GM12878 (cell line): ENCODE measurements at regions not wholly inside any gene's neighbourhood (a gene's known extent, or its start where the extent isn't known, plus 50 kb on each side); places are given as distances from the start of the nearest gene placed in this dataset.

ENCODE experiments used
- ATAC-seq: fragments of 200-7000 bp; cut with Tn5 transposase; 3 replicates; pipeline ENCODE4 v1.9.1; 2020; ENCODE audit warnings: mild to moderate bottlenecking, moderate library complexity
- BruUV-seq: library from RNA; stranded (reverse); fragments of 400-500 nt; replicated peaks from 2 replicates; lab custom pipeline; 2021; lab: Mats Ljungman, UMichigan
- CTCF ChIA-PET: fragments of 300-600 bp; sonication (Branson Sonifier 250); formaldehyde crosslinking; extraction: SDS; loops from one replicate; lab custom pipeline; 2021; ENCODE audit warnings: inconsistent platforms; lab: Yijun Ruan, JAX
- POLR2A ChIA-PET: fragments of 350-600 bp; formaldehyde crosslinking; extraction: SDS; loops from one replicate; lab custom pipeline; 2021; ENCODE audit warnings: inconsistent platforms; lab: Charles Lee
- RAD21 ChIA-PET: fragments of 300-600 bp; sonication (Branson Sonifier 250); formaldehyde crosslinking; loops from one replicate; lab custom pipeline; 2023; ENCODE audit warnings: antibody characterized with exemption; ENCODE audit not compliant: unreplicated experiment; lab: Charles Lee
- SMC1A ChIA-PET: fragments of 300-600 bp; sonication (Branson Sonifier 250); formaldehyde crosslinking; loops from one replicate; lab custom pipeline; 2023; ENCODE audit not compliant: unreplicated experiment, uncharacterized antibody; lab: Charles Lee
- DNase-seq: peaks from one replicate; pipeline ENCODE4 v3.0.0-alpha.2; 2011; ENCODE audit warnings: low read depth, low spot score
- FAIRE-seq: peaks from 3 replicates; lab custom pipeline; 2011; peaks lifted over from hg19 to GRCh38; lab: Jason Lieb, UNC
- H2AFZ ChIP-seq: 2 replicates; pipeline ENCODE4 v1.6.0; 2011; ENCODE audit warnings: low read depth, low read length, control low read depth; ENCODE audit not compliant: control insufficient read depth
- H3K27ac ChIP-seq: 2 replicates; pipeline ENCODE4 v1.5.1; 2011; ENCODE audit warnings: control low read depth; ENCODE audit not compliant: control insufficient read depth, insufficient read depth
- H3K27me3 ChIP-seq, 2 experiments: replicated peaks in 1 of 2; 2 replicates each; pipeline versions ENCODE4 v1.6.0 to v1.6.1; 2011; ENCODE audit warnings: low read length in 1 of 2; ENCODE audit not compliant: control insufficient read depth in 2 of 2, insufficient read depth in 2 of 2
- H3K36me3 ChIP-seq, 2 experiments: 2 replicates each; pipeline ENCODE4 v1.5.1; 2011; ENCODE audit warnings: low read length in 1 of 2; ENCODE audit not compliant: control insufficient read depth in 2 of 2, insufficient read depth in 2 of 2
- H3K4me1 ChIP-seq: 2 replicates; pipeline ENCODE4 v1.6.1; 2011; ENCODE audit warnings: mild to moderate bottlenecking, low read length, moderate library complexity, mixed read lengths; ENCODE audit not compliant: control insufficient read depth, insufficient read depth
- H3K4me2 ChIP-seq: 2 replicates; pipeline ENCODE4 v1.6.0; 2011; ENCODE audit warnings: control low read depth; ENCODE audit not compliant: control insufficient read depth, insufficient read depth
- H3K4me3 ChIP-seq: fragments of 200-600 bp; sonication (generic); 2 replicates; pipeline ENCODE4 v1.5.1; 2016
- H3K79me2 ChIP-seq: 2 replicates; pipeline ENCODE4 v1.6.0; 2011; ENCODE audit warnings: low read length; ENCODE audit not compliant: control insufficient read depth, insufficient read depth
- H3K9ac ChIP-seq: 2 replicates; pipeline ENCODE4 v1.8.0; 2011; ENCODE audit warnings: low read length, control low read depth, mixed read lengths; ENCODE audit not compliant: control insufficient read depth, insufficient read depth
- H3K9me3 ChIP-seq: replicated peaks from 3 replicates; pipeline ENCODE4 v1.5.1; 2011; ENCODE audit warnings: mild to moderate bottlenecking, low read length; ENCODE audit not compliant: control insufficient read depth, insufficient read depth
- H4K20me1 ChIP-seq: 2 replicates; pipeline ENCODE4 v1.6.0; 2011; ENCODE audit not compliant: control insufficient read depth, insufficient read depth
- BACH1 ChIP-seq: fragments of 450-650 bp; IDR thresholded peaks from 2 replicates; pipeline ENCODE4 v1.6.1; 2017; ENCODE audit warnings: mild to moderate bottlenecking, borderline replicate concordance
- CBFB ChIP-seq: IDR thresholded peaks from 2 replicates; pipeline ENCODE4 v1.6.1; 2016; ENCODE audit warnings: antibody characterized with exemption, low read depth
- CHD2 ChIP-seq: IDR thresholded peaks from 2 replicates; pipeline ENCODE4 v1.6.1; 2011; ENCODE audit warnings: low read depth, low read length, improper control_type of control experiment, borderline replicate concordance
- FOXK2 ChIP-seq: fragments of 450-650 bp; IDR thresholded peaks from 2 replicates; pipeline ENCODE4 v1.6.1; 2017; ENCODE audit warnings: mild to moderate bottlenecking, moderate library complexity
- HDAC2 ChIP-seq: fragments of 200-600 bp; sonication (generic); IDR thresholded peaks from 2 replicates; pipeline ENCODE4 v1.6.1; 2017
- IKZF1 ChIP-seq: fragments of 450-650 bp; conservative IDR thresholded peaks from 2 replicates; pipeline ENCODE4 v1.6.1; 2017; ENCODE audit warnings: antibody characterized with exemption, mild to moderate bottlenecking
- MEF2B ChIP-seq: fragments of 450-650 bp; IDR thresholded peaks from 2 replicates; pipeline ENCODE4 v1.6.1; 2018; ENCODE audit warnings: mild to moderate bottlenecking, moderate library complexity; ENCODE audit not compliant: partially characterized antibody, poor library complexity, severe bottlenecking
- NR2C1 ChIP-seq: fragments of 450-650 bp; IDR thresholded peaks from 2 replicates; pipeline ENCODE4 v1.6.1; 2017; ENCODE audit warnings: antibody characterized with exemption, mild to moderate bottlenecking, moderate library complexity
- PML ChIP-seq: IDR thresholded peaks from 2 replicates; pipeline ENCODE4 v1.6.1; 2012; ENCODE audit warnings: low read length, inconsistent platforms
- WGBS: methylation state at CpG from one replicate; pipeline ENCODE4 v1.1.6; 2016; ENCODE audit warnings: low lambda C conversion rate; ENCODE audit not compliant: insufficient replicate concordance, insufficient coverage; ENCODE audit errors: missing lambda C conversion rate; 5-methylcytosine and 5-hydroxymethylcytosine counted together
- in situ Hi-C: fragments of 300-500 bp; cut with MboI; formaldehyde crosslinking; loops from 9 replicates; pipeline ENCODE4 v1.14.3; 2018; ENCODE audit warnings: mixed read lengths
- intact Hi-C: fragments of 100-400 bp; cut with micrococcal nuclease; formaldehyde crosslinking; loops from one replicate; pipeline ENCODE4 v1.14.2; 2022; ENCODE audit not compliant: unreplicated experiment
- TF ChIP-seq, protein P1 (sequence below): IDR thresholded peaks from 2 replicates; pipeline ENCODE4 v1.6.1; 2011; ENCODE audit warnings: borderline replicate concordance, low read depth, mild to moderate bottlenecking, moderate library complexity, mixed read lengths, low read length; ENCODE audit not compliant: insufficient read depth; ENCODE audit errors: extremely low read length
- TF ChIP-seq, protein P2 (sequence below): fragments of 450-650 bp; IDR thresholded peaks from 2 replicates; pipeline ENCODE4 v1.6.1; 2017; ENCODE audit warnings: mild to moderate bottlenecking
- TF ChIP-seq, protein P3 (sequence below): fragments of 450-650 bp; IDR thresholded peaks from 2 replicates; pipeline ENCODE4 v1.6.1; 2017; ENCODE audit warnings: mild to moderate bottlenecking, moderate library complexity
- TF ChIP-seq, protein P4 (sequence below): fragments of 450-650 bp; IDR thresholded peaks from 2 replicates; pipeline ENCODE4 v1.6.1; 2017; ENCODE audit warnings: mild to moderate bottlenecking, moderate library complexity

DNA sequence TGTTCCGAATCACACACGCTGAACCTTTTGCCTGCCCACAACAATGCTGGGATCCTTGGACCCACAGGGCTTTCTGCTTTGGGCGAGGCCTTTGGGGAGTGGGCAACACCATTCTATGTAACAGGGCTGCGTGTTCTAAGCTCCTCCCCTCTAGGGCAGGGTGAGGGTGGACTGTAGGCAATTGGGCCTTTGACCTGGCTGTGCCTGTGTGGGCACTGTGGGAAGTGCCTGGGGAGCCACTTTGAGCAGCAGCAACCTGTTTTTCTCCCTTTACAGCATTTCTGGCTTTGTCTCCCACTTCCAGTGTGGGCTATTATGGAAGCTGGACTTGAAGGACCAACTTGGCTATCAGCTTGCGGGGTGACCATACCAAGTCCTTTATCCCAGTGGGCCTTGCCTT is 128.9 kb upstream of the WSCD1 start:
- Histone ChIP-seq H3K4me2 (no peak overlapping the region), H2AFZ (no peak overlapping the region), H3K27ac (no peak overlapping the region), H3K27me3 (peaks cover 0 to 2% of the 10 kb centered on the region in 2 experiments; a peak in 1 of 4 replicates), H3K4me3 (no peak overlapping the region), H3K9ac (no peak overlapping the region), H3K4me1 (no peaks in the 10 kb centered on the region), H3K36me3 (no peaks in the 10 kb centered on the region), H3K9me3 (no peaks in the 10 kb centered on the region), H3K79me2 (no peaks in the 10 kb centered on the region), H4K20me1 (no peaks in the 10 kb centered on the region)
- intact Hi-C loops (no loop called here), in situ Hi-C loops (no loop called here)
- no TSS peak for BruUV-seq
- ChIA-PET CTCF (no interaction called here), RAD21 (no interaction called here), SMC1A (no interaction called here), POLR2A (interaction anchor here (0.5 kb wide), 1 partner anchor 12 kb away, joined by 7 read pairs; no protein-coding TSS in a partner anchor)
- WGBS, result 23% methylated on average over 5 of the region's 5 CpGs
- DNase-seq, result no peak
- no peak for FAIRE-seq
- no peak for ATAC-seq
- TF ChIP-seq, protein P1, sequence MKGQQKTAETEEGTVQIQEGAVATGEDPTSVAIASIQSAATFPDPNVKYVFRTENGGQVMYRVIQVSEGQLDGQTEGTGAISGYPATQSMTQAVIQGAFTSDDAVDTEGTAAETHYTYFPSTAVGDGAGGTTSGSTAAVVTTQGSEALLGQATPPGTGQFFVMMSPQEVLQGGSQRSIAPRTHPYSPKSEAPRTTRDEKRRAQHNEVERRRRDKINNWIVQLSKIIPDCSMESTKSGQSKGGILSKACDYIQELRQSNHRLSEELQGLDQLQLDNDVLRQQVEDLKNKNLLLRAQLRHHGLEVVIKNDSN, result no peak
- TF ChIP-seq HDAC2, result no peak
- TF ChIP-seq, protein P2, sequence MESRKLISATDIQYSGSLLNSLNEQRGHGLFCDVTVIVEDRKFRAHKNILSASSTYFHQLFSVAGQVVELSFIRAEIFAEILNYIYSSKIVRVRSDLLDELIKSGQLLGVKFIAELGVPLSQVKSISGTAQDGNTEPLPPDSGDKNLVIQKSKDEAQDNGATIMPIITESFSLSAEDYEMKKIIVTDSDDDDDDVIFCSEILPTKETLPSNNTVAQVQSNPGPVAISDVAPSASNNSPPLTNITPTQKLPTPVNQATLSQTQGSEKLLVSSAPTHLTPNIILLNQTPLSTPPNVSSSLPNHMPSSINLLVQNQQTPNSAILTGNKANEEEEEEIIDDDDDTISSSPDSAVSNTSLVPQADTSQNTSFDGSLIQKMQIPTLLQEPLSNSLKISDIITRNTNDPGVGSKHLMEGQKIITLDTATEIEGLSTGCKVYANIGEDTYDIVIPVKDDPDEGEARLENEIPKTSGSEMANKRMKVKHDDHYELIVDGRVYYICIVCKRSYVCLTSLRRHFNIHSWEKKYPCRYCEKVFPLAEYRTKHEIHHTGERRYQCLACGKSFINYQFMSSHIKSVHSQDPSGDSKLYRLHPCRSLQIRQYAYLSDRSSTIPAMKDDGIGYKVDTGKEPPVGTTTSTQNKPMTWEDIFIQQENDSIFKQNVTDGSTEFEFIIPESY, result no peak
- no peak for TF ChIP-seq MEF2B
- TF ChIP-seq, protein P3, sequence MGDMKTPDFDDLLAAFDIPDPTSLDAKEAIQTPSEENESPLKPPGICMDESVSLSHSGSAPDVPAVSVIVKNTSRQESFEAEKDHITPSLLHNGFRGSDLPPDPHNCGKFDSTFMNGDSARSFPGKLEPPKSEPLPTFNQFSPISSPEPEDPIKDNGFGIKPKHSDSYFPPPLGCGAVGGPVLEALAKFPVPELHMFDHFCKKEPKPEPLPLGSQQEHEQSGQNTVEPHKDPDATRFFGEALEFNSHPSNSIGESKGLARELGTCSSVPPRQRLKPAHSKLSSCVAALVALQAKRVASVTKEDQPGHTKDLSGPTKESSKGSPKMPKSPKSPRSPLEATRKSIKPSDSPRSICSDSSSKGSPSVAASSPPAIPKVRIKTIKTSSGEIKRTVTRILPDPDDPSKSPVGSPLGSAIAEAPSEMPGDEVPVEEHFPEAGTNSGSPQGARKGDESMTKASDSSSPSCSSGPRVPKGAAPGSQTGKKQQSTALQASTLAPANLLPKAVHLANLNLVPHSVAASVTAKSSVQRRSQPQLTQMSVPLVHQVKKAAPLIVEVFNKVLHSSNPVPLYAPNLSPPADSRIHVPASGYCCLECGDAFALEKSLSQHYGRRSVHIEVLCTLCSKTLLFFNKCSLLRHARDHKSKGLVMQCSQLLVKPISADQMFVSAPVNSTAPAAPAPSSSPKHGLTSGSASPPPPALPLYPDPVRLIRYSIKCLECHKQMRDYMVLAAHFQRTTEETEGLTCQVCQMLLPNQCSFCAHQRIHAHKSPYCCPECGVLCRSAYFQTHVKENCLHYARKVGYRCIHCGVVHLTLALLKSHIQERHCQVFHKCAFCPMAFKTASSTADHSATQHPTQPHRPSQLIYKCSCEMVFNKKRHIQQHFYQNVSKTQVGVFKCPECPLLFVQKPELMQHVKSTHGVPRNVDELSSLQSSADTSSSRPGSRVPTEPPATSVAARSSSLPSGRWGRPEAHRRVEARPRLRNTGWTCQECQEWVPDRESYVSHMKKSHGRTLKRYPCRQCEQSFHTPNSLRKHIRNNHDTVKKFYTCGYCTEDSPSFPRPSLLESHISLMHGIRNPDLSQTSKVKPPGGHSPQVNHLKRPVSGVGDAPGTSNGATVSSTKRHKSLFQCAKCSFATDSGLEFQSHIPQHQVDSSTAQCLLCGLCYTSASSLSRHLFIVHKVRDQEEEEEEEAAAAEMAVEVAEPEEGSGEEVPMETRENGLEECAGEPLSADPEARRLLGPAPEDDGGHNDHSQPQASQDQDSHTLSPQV, result no peak
- TF ChIP-seq CBFB, result no peak
- TF ChIP-seq, protein P4, sequence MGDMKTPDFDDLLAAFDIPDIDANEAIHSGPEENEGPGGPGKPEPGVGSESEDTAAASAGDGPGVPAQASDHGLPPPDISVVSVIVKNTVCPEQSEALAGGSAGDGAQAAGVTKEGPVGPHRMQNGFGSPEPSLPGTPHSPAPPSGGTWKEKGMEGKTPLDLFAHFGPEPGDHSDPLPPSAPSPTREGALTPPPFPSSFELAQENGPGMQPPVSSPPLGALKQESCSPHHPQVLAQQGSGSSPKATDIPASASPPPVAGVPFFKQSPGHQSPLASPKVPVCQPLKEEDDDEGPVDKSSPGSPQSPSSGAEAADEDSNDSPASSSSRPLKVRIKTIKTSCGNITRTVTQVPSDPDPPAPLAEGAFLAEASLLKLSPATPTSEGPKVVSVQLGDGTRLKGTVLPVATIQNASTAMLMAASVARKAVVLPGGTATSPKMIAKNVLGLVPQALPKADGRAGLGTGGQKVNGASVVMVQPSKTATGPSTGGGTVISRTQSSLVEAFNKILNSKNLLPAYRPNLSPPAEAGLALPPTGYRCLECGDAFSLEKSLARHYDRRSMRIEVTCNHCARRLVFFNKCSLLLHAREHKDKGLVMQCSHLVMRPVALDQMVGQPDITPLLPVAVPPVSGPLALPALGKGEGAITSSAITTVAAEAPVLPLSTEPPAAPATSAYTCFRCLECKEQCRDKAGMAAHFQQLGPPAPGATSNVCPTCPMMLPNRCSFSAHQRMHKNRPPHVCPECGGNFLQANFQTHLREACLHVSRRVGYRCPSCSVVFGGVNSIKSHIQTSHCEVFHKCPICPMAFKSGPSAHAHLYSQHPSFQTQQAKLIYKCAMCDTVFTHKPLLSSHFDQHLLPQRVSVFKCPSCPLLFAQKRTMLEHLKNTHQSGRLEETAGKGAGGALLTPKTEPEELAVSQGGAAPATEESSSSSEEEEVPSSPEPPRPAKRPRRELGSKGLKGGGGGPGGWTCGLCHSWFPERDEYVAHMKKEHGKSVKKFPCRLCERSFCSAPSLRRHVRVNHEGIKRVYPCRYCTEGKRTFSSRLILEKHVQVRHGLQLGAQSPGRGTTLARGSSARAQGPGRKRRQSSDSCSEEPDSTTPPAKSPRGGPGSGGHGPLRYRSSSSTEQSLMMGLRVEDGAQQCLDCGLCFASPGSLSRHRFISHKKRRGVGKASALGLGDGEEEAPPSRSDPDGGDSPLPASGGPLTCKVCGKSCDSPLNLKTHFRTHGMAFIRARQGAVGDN, result no peak
- no peak for TF ChIP-seq PML
- no peak for TF ChIP-seq BACH1
- no peak for TF ChIP-seq IKZF1
- TF ChIP-seq NR2C1, result no peak
- TF ChIP-seq CHD2, result no peak
- TF ChIP-seq FOXK2, result no peak
